A673 (cell line): ENCODE measurements at regions not wholly inside any gene's neighbourhood (a gene's known extent, or its start where the extent isn't known, plus 50 kb on each side); places are given as distances from the start of the nearest gene placed in this dataset.

ENCODE experiments used
- EZH2 ChIP-seq: fragments of 200-600 bp; sonication (generic); IDR thresholded peaks from 2 replicates; pipeline ENCODE4 v1.6.1; 2017; ENCODE audit warnings: borderline replicate concordance, low read depth, mild to moderate bottlenecking, mixed read lengths, antibody characterized with exemption, low read length; ENCODE audit not compliant: poor library complexity, severe bottlenecking
- TF ChIP-seq, protein P1 (sequence below): fragments of 300-800, 200-600 bp; sonication (generic); conservative IDR thresholded peaks from 2 replicates; pipeline ENCODE4 v1.5.1; 2017; ENCODE audit warnings: low read depth, mild to moderate bottlenecking, antibody characterized with exemption, low read length, moderate library complexity, mixed read lengths

DNA sequence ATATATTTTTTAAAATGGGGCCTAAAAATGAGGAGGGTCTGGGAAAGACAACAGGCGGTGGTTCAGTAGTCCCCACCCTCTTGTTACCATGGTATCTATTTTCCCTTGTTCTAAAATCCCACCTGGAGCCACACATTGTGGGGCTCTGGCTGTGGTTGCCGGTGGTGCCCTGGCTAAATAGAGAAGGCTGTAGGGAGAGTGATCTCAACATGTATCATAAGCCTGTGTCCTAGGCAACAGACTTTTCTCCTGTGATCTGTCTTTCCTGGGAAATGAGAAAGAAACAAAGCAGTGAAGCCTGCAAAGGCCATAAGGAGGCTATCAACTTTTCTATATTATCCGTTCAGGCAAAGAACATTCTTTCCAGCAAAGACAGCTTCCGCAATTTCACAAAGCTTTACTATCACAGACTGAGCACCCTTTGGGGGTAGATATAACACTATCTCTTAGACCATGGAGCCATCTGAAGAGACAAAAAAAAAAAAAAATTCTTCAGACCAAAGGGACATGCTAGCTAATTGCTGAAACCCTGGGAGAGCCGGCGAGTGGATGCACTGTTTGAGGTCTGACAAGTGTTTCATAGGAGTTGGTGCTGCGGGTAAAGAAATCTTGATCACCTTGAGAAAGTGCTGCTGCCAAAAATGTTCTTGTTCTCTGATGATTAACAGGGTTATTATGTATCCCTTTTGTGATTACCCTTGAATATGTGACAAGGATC is 879.2 kb upstream of the DDX18 start:
- TF ChIP-seq, protein P1, sequence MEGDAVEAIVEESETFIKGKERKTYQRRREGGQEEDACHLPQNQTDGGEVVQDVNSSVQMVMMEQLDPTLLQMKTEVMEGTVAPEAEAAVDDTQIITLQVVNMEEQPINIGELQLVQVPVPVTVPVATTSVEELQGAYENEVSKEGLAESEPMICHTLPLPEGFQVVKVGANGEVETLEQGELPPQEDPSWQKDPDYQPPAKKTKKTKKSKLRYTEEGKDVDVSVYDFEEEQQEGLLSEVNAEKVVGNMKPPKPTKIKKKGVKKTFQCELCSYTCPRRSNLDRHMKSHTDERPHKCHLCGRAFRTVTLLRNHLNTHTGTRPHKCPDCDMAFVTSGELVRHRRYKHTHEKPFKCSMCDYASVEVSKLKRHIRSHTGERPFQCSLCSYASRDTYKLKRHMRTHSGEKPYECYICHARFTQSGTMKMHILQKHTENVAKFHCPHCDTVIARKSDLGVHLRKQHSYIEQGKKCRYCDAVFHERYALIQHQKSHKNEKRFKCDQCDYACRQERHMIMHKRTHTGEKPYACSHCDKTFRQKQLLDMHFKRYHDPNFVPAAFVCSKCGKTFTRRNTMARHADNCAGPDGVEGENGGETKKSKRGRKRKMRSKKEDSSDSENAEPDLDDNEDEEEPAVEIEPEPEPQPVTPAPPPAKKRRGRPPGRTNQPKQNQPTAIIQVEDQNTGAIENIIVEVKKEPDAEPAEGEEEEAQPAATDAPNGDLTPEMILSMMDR = no peak
- no peak for TF ChIP-seq EZH2
